ENCODE measurements at regions not wholly inside any gene's neighbourhood (a gene's known extent, or its start where the extent isn't known, plus 50 kb on each side); places are given as distances from the start of the nearest gene placed in this dataset.
A peak's percentile ranks its signal among the peaks of the same experiment; 100 is the strongest.

GRCh38 chr3:194240766-194241165 lies 104.8 kb downstream of the HES1 start:
- Mint-ChIP-seq H3K27ac (no peak overlapping the region), H3K4me3 (no peak overlapping the region), H3K9me3 (peaks cover 9% of the 10 kb centered on the region), H3K36me3 (no peaks in the 10 kb centered on the region), H3K4me1 (ENCODE audit: unreplicated experiment) (no peaks in the 10 kb centered on the region), H3K27me3 (no peaks in the 10 kb centered on the region)
- TF ChIP-seq CTCF (conservative IDR thresholded peaks at IDR 0.05), result no peak
- no peak for DNase-seq (ENCODE audit: extremely low spot score, unreplicated experiment)

GRCh38 chr3:194243172-194243837 lies 107.4 kb downstream of the HES1 start:
- no peak overlapping the region for H3K4me3 Mint-ChIP-seq

GRCh38 chr3:194244167-194244566 lies 107.0 kb downstream of the CPN2 start:
- no peak overlapping the region for H3K27ac Mint-ChIP-seq
- TF ChIP-seq CTCF (conservative IDR thresholded peaks at IDR 0.05), result no peak
- H3K4me3 Mint-ChIP-seq, result no peak overlapping the region
- no peak for DNase-seq (ENCODE audit: extremely low spot score, unreplicated experiment)
- no peaks in the 10 kb centered on the region for H3K9me3 Mint-ChIP-seq
- H3K27me3 Mint-ChIP-seq, result no peaks in the 10 kb centered on the region
- peaks cover 18% of the 10 kb centered on the region for H3K4me1 Mint-ChIP-seq (ENCODE audit: unreplicated experiment)
- no peaks in the 10 kb centered on the region for H3K36me3 Mint-ChIP-seq

More at GRCh38 chr3:194243172-194243837, 107.4 kb downstream of the HES1 start:
- Mint-ChIP-seq H3K27ac (no peak overlapping the region), H3K4me1 (ENCODE audit: unreplicated experiment) (peaks cover 16% of the 10 kb centered on the region), H3K9me3 (no peaks in the 10 kb centered on the region), H3K36me3 (no peaks in the 10 kb centered on the region), H3K27me3 (no peaks in the 10 kb centered on the region)
- TF ChIP-seq CTCF (conservative IDR thresholded peaks at IDR 0.05), result no peak
- DNase-seq (ENCODE audit: extremely low spot score, unreplicated experiment), result no peak

- Mint-ChIP-seq H3K9me3 (no peaks in the 10 kb centered on the region), H3K27me3 (no peaks in the 10 kb centered on the region), H3K27ac (no peak overlapping the region), H3K4me3 (no peak overlapping the region), H3K36me3 (no peaks in the 10 kb centered on the region), H3K4me1 (ENCODE audit: unreplicated experiment) (peaks cover 31% of the 10 kb centered on the region)
- no peak for DNase-seq (ENCODE audit: extremely low spot score, unreplicated experiment)
- no peak for TF ChIP-seq CTCF (conservative IDR thresholded peaks at IDR 0.05)
Observed at GRCh38 chr3:194245474-194245873, 105.7 kb downstream of the CPN2 start.

GRCh38 chr3:194245975-194246561 lies 105.1 kb downstream of the CPN2 start:
- no peaks in the 10 kb centered on the region for H3K9me3 Mint-ChIP-seq

More at GRCh38 chr3:194245975-194246561, 105.1 kb downstream of the CPN2 start:
- H3K36me3 Mint-ChIP-seq, result no peaks in the 10 kb centered on the region
- H3K27me3 Mint-ChIP-seq, result no peaks in the 10 kb centered on the region
- no peak for DNase-seq (ENCODE audit: extremely low spot score, unreplicated experiment)
- no peak overlapping the region for H3K4me3 Mint-ChIP-seq
- peak; percentile 33 for TF ChIP-seq CTCF (conservative IDR thresholded peaks at IDR 0.05)
- no peak overlapping the region for H3K27ac Mint-ChIP-seq
- peaks cover 37% of the 10 kb centered on the region for H3K4me1 Mint-ChIP-seq (ENCODE audit: unreplicated experiment)

Measured in type B pancreatic cell (in vitro differentiated cells).